K562 (cell line): ENCODE measurements at regions not wholly inside any gene's neighbourhood (a gene's known extent, or its start where the extent isn't known, plus 50 kb on each side); places are given as distances from the start of the nearest gene placed in this dataset.

Experiments used
- ATAC-seq: fragments of 200-7000 bp; cut with Tn5 transposase; 3 replicates; pipeline ENCODE4 v1.9.1; 2020; ENCODE audit warnings: moderate library complexity
- BruUV-seq: library from RNA; stranded (reverse); fragments of 400-500 nt; replicated peaks from 2 replicates; lab custom pipeline; 2021; lab: Mats Ljungman, UMichigan
- CTCF ChIA-PET: fragments of 300-600 bp; formaldehyde crosslinking; extraction: SDS; loops from one replicate; lab custom pipeline; 2021; ENCODE audit warnings: low intra/inter-chr PET ratio; lab: Yijun Ruan, JAX
- POLR2A ChIA-PET: fragments of 300-600, 350-650 bp; sonication (Branson Sonifier 250); formaldehyde crosslinking; extraction: SDS; loops from one replicate; lab custom pipeline; 2021; ENCODE audit warnings: antibody characterized with exemption, inconsistent platforms; lab: Yijun Ruan, JAX
- DNase-seq, 4 experiments: peaks; one replicate each; pipeline versions ENCODE4 v3.0.0 to v3.0.0-alpha.2; 2011 to 2018; ENCODE audit warnings: low spot score in 3 of 4, mixed read lengths in 3 of 4; ENCODE audit errors: extremely low read depth in 1 of 4
- FAIRE-seq: peaks from 2 replicates; lab custom pipeline; 2011; peaks lifted over from hg19 to GRCh38; lab: Jason Lieb, UNC
- H2AFZ ChIP-seq: 2 replicates; pipeline ENCODE4 v1.6.0; 2011; ENCODE audit warnings: low read depth, low read length, control low read depth, inconsistent platforms
- H3K27ac ChIP-seq: fragments of 200-600 bp; 3 replicates; pipeline ENCODE4 v1.8.0; 2011; ENCODE audit warnings: low read depth, mild to moderate bottlenecking, control low read depth, inconsistent platforms, low read length, moderate library complexity, mixed read lengths; ENCODE audit errors: extremely low read depth
- H3K27me3 ChIP-seq, 2 experiments: fragments of 300-600 bp in 1 of 2; 2 replicates in 1 of 2; 3 replicates in 1 of 2; pipeline versions ENCODE4 v1.6.0 to v1.8.0; 2011; ENCODE audit warnings: inconsistent platforms in 2 of 2, low read length in 2 of 2, mild to moderate bottlenecking in 1 of 2, mixed read lengths in 1 of 2, moderate library complexity in 1 of 2; ENCODE audit not compliant: control insufficient read depth in 2 of 2, insufficient read depth in 2 of 2
- H3K36me3 ChIP-seq: fragments of 300-600 bp; 3 replicates; pipeline ENCODE4 v1.8.0; 2011; ENCODE audit warnings: mild to moderate bottlenecking, low read length, inconsistent platforms; ENCODE audit not compliant: control insufficient read depth, insufficient read depth
- H3K4me1 ChIP-seq, 2 experiments: fragments of 200-600 bp in 1 of 2; replicated peaks in 1 of 2; 2 replicates in 1 of 2; 3 replicates in 1 of 2; pipeline versions ENCODE4 v1.5.1 to v1.8.0; 2011; ENCODE audit warnings: inconsistent platforms in 2 of 2, low read length in 2 of 2, mild to moderate bottlenecking in 1 of 2, mixed read lengths in 1 of 2, moderate library complexity in 1 of 2; ENCODE audit not compliant: control insufficient read depth in 2 of 2, insufficient read depth in 2 of 2
- H3K4me2 ChIP-seq: 2 replicates; pipeline ENCODE4 v1.6.1; 2011; ENCODE audit warnings: low read length, control low read depth, inconsistent platforms, mixed read lengths; ENCODE audit not compliant: insufficient read depth
- H3K4me3 ChIP-seq: fragments of 200-600 bp; sonication (generic), shearing (Covaris generic); 2 replicates; pipeline ENCODE4 v1.5.1; 2016; ENCODE audit warnings: control low read depth, inconsistent platforms
- H3K79me2 ChIP-seq: fragments of 200-600 bp; 3 replicates; pipeline ENCODE4 v1.8.0; 2011; ENCODE audit warnings: low read length, inconsistent platforms; ENCODE audit not compliant: control insufficient read depth, insufficient read depth
- H3K9ac ChIP-seq, 2 experiments: 2 replicates each; pipeline versions ENCODE4 v1.6.0 to v1.6.1; 2011; ENCODE audit warnings: low read depth in 2 of 2, low read length in 2 of 2, control low read depth in 1 of 2, inconsistent platforms in 1 of 2, mild to moderate bottlenecking in 1 of 2, mixed read lengths in 1 of 2; ENCODE audit not compliant: insufficient read depth in 1 of 2
- H3K9me1 ChIP-seq: one replicate; pipeline ENCODE4 v1.6.0; 2011; ENCODE audit warnings: inconsistent platforms, mild to moderate bottlenecking, low read length, moderate library complexity; ENCODE audit not compliant: control insufficient read depth, insufficient read depth
- H3K9me3 ChIP-seq: replicated peaks from 2 replicates; pipeline ENCODE4 v1.5.1; 2011; ENCODE audit warnings: low read depth, low read length, inconsistent platforms; ENCODE audit not compliant: control insufficient read depth, insufficient read depth
- H4K20me1 ChIP-seq: replicated peaks from 2 replicates; pipeline ENCODE4 v1.6.1; 2011; ENCODE audit warnings: low read length, inconsistent platforms, mixed read lengths; ENCODE audit not compliant: control insufficient read depth, insufficient read depth
- FOS ChIP-seq: IDR thresholded peaks from 3 replicates; pipeline ENCODE4 v1.6.1; 2011; ENCODE audit not compliant: insufficient read length; ENCODE audit errors: extremely low read depth
- RBM17 ChIP-seq: fragments of 200-400 bp; formaldehyde crosslinking; IDR thresholded peaks from 2 replicates; pipeline ENCODE4 v1.6.1; 2017; ENCODE audit warnings: low read depth, mild to moderate bottlenecking, low read length, borderline replicate concordance
- SMC3 ChIP-seq: conservative IDR thresholded peaks from 2 replicates; pipeline ENCODE4 v1.6.1; 2011; ENCODE audit warnings: low read depth, low read length, improper control_type of control experiment; ENCODE audit not compliant: insufficient read depth
- STAG1 ChIP-seq: sonication (generic); formaldehyde crosslinking; IDR thresholded peaks from 2 replicates; pipeline ENCODE4 v1.5.0; 2020; ENCODE audit warnings: missing genetic modification reagents, borderline replicate concordance
- ZNF282 ChIP-seq: sonication (generic); formaldehyde crosslinking; IDR thresholded peaks from 2 replicates; pipeline ENCODE4 v1.8.1; 2023; ENCODE audit warnings: missing genetic modification reagents
- WGBS: fragments of 100-300 bp; shearing (Covaris generic); methylation state at CpG from one replicate; pipeline ENCODE4 v1.1.6; 2016; ENCODE audit warnings: low coverage, mixed read lengths; ENCODE audit not compliant: insufficient coverage; ENCODE audit errors: missing lambda C conversion rate; 5-methylcytosine and 5-hydroxymethylcytosine counted together
- in situ Hi-C: fragments of 300-500 bp; cut with MboI; formaldehyde crosslinking; loops from 4 replicates; pipeline ENCODE4 v1.15.0; 2018; ENCODE audit warnings: inconsistent platforms, mixed read lengths
- intact Hi-C: fragments of 100-400 bp; cut with micrococcal nuclease; formaldehyde crosslinking; loops from 2 replicates; pipeline ENCODE4 v1.14.2; 2022
- TF ChIP-seq, protein P1 (sequence below), 2 experiments: fragments of 250-450 bp in 1 of 2; fragments of 450-650 bp in 1 of 2; sonication (Bioruptor Pico) in 1 of 2; IDR thresholded peaks; 2 replicates each; pipeline versions ENCODE4 v1.6.1 to v1.8.0; 2016 to 2021; ENCODE audit warnings: mild to moderate bottlenecking in 2 of 2, moderate library complexity in 2 of 2, missing compliant biosample characterization in 1 of 2, missing genetic modification characterization in 1 of 2
- TF ChIP-seq, protein P2 (sequence below): sonication (generic); formaldehyde crosslinking; IDR thresholded peaks from 2 replicates; pipeline ENCODE4 v1.8.0; 2023; ENCODE audit warnings: mild to moderate bottlenecking, missing genetic modification reagents

DNA sequence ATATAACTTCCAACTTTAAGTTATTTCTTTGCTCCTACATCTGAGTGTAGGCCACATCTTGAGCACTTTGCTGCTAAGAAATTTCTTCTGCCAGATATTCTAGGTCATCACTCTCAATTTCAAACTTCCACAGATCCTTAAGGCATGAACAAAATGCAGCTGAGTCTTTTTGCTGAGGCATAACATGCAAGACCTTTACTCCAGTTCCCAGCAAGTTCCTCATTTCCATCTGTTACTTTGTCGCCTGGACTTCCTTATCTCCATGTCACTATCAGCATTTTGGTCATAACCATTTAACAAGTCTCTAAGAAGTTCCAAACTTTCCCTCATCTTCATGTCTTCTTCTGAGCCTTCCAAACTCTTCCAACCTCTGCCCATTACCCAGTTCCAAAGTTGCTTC, 1077.3 kb upstream of the TMEFF2 start:
- H3K9me3 ChIP-seq = no peaks in the 10 kb centered on the region
- no peaks in the 10 kb centered on the region for H3K36me3 ChIP-seq
- BruUV-seq = no TSS peak
- no peak overlapping the region for H3K4me2 ChIP-seq
- DNase-seq = no peak
- intact Hi-C loops = no loop called here
- H3K9me1 ChIP-seq = no peaks in the 10 kb centered on the region
- no peak overlapping the region for H3K4me3 ChIP-seq
- WGBS = 0% methylated on average over 1 of the region's 1 CpG
- CTCF ChIA-PET = no interaction called here
- no peak overlapping the region for H2AFZ ChIP-seq
- H4K20me1 ChIP-seq = no peaks in the 10 kb centered on the region
- no peak for FAIRE-seq
- in situ Hi-C loops = no loop called here
- no peak overlapping the region for H3K27ac ChIP-seq
- no peak for ATAC-seq
- no peak for TF ChIP-seq ZNF282 (CRISPR knock-in tag)
- TF ChIP-seq SMC3 = no peak
- no peak for TF ChIP-seq FOS
- no peaks in the 10 kb centered on the region for H3K79me2 ChIP-seq
- POLR2A ChIA-PET = no interaction called here
- H3K27me3 ChIP-seq = no peaks in the 10 kb centered on the region
- H3K4me1 ChIP-seq = no peaks in the 10 kb centered on the region
- no peak overlapping the region for H3K9ac ChIP-seq

DNA sequence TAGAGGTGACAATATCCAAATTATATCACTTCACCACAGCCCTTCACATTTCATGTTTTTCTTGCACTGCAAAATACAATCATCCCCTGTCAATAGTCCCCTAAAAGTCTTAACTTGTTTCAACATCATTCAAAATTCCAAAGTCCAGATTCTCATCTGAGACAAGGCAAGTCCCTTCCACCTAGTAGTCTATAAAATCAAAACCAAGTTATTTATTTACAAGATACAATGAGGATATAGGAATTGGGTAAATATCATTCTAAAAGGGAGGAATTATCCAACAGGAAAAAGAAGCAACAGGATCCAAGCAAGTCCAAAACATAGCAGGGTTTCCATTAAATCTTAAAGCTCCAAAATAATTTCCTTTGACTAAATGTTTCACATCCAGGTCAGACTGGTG, 1076.1 kb upstream of the TMEFF2 start:
- FAIRE-seq (no peak), ATAC-seq (no peak), DNase-seq (no peak)
- H3K4me2 ChIP-seq = no peak overlapping the region
- BruUV-seq = no TSS peak
- H3K36me3 ChIP-seq = no peaks in the 10 kb centered on the region
- ChIA-PET POLR2A (no interaction called here), CTCF (no interaction called here)
- no peaks in the 10 kb centered on the region for H3K9me1 ChIP-seq
- H3K9me3 ChIP-seq = no peaks in the 10 kb centered on the region
- intact Hi-C loops (no loop called here), in situ Hi-C loops (no loop called here)
- H2AFZ ChIP-seq = no peak overlapping the region
- no peak overlapping the region for H3K27ac ChIP-seq
- no peak overlapping the region for H3K4me3 ChIP-seq
- no peaks in the 10 kb centered on the region for H3K79me2 ChIP-seq
- no peaks in the 10 kb centered on the region for H4K20me1 ChIP-seq
- no peaks in the 10 kb centered on the region for H3K27me3 ChIP-seq
- H3K4me1 ChIP-seq = no peaks in the 10 kb centered on the region
- no peak overlapping the region for H3K9ac ChIP-seq
- TF ChIP-seq, protein P1, sequence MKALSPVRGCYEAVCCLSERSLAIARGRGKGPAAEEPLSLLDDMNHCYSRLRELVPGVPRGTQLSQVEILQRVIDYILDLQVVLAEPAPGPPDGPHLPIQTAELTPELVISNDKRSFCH (CRISPR knock-in tag; IDR thresholded peaks at IDR 0.05) = no peak
- TF ChIP-seq, protein P1 (tag; IDR thresholded peaks at IDR 0.05) = no peak
- TF ChIP-seq, protein P2, sequence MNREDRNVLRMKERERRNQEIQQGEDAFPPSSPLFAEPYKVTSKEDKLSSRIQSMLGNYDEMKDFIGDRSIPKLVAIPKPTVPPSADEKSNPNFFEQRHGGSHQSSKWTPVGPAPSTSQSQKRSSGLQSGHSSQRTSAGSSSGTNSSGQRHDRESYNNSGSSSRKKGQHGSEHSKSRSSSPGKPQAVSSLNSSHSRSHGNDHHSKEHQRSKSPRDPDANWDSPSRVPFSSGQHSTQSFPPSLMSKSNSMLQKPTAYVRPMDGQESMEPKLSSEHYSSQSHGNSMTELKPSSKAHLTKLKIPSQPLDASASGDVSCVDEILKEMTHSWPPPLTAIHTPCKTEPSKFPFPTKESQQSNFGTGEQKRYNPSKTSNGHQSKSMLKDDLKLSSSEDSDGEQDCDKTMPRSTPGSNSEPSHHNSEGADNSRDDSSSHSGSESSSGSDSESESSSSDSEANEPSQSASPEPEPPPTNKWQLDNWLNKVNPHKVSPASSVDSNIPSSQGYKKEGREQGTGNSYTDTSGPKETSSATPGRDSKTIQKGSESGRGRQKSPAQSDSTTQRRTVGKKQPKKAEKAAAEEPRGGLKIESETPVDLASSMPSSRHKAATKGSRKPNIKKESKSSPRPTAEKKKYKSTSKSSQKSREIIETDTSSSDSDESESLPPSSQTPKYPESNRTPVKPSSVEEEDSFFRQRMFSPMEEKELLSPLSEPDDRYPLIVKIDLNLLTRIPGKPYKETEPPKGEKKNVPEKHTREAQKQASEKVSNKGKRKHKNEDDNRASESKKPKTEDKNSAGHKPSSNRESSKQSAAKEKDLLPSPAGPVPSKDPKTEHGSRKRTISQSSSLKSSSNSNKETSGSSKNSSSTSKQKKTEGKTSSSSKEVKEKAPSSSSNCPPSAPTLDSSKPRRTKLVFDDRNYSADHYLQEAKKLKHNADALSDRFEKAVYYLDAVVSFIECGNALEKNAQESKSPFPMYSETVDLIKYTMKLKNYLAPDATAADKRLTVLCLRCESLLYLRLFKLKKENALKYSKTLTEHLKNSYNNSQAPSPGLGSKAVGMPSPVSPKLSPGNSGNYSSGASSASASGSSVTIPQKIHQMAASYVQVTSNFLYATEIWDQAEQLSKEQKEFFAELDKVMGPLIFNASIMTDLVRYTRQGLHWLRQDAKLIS (CRISPR knock-in tag) = no peak
- TF ChIP-seq STAG1 (CRISPR knock-in tag) (no peak), RBM17 (no peak)
